ENCODE measurements at regions not wholly inside any gene's neighbourhood (a gene's known extent, or its start where the extent isn't known, plus 50 kb on each side); places are given as distances from the start of the nearest gene placed in this dataset.

- Histone ChIP-seq H3K4me1 (no peaks in the 10 kb centered on the region), H3K27me3 (no peaks in the 10 kb centered on the region), H3K36me3 (ENCODE audit: low read depth, missing control alignments) (no peaks in the 10 kb centered on the region), H3K4me3 (no peak overlapping the region), H3K27ac (no peak overlapping the region), H3K9me3 (no peaks in the 10 kb centered on the region)
- TF ChIP-seq CTCF (IDR thresholded peaks at IDR 0.05): no peak
- no peak for TF ChIP-seq POLR2A (IDR thresholded peaks at IDR 0.05)
- 92 to 94% methylated on average over 2 of the region's 2 CpGs for WGBS, 2 donors
- no peak for DNase-seq
- intact Hi-C loops (cut with DNase I; ENCODE audit: low total_unique reads): no loop called here
These were observed 336.4 kb upstream of the AGA start for GRCh38 chr4:177778623-177779022.

GRCh38 chr4:177785000-177785399 is 342.8 kb upstream of the AGA start:
- Histone ChIP-seq H3K27ac (no peak overlapping the region), H3K4me1 (no peaks in the 10 kb centered on the region), H3K36me3 (ENCODE audit: low read depth, missing control alignments) (no peaks in the 10 kb centered on the region), H3K4me3 (no peak overlapping the region), H3K27me3 (no peaks in the 10 kb centered on the region), H3K9me3 (no peaks in the 10 kb centered on the region)
- WGBS, 2 donors: 69 to 86% methylated on average over 4 of the region's 4 CpGs
- no peak for TF ChIP-seq CTCF (IDR thresholded peaks at IDR 0.05)
- no peak for TF ChIP-seq POLR2A (IDR thresholded peaks at IDR 0.05)
- DNase-seq: no peak
- intact Hi-C loops (cut with DNase I; ENCODE audit: low total_unique reads): no loop called here

GRCh38 chr4:177789610-177790009 is 347.4 kb upstream of the AGA start:
- H3K4me3 ChIP-seq: no peak overlapping the region
- H3K9me3 ChIP-seq: no peaks in the 10 kb centered on the region
- intact Hi-C loops (cut with DNase I; ENCODE audit: low total_unique reads): no loop called here
- no peaks in the 10 kb centered on the region for H3K36me3 ChIP-seq (ENCODE audit: low read depth, missing control alignments)
- TF ChIP-seq POLR2A (IDR thresholded peaks at IDR 0.05) (no peak), CTCF (IDR thresholded peaks at IDR 0.05) (no peak)
- H3K4me1 ChIP-seq: no peaks in the 10 kb centered on the region
- H3K27ac ChIP-seq: no peak overlapping the region
- no peaks in the 10 kb centered on the region for H3K27me3 ChIP-seq
- DNase-seq: no peak
- WGBS, 2 donors: 29 to 61% methylated on average over 4 of the region's 4 CpGs

- DNase-seq: no peak
- H3K4me3 ChIP-seq: no peak overlapping the region
These were observed 349.0 kb upstream of the AGA start for GRCh38 chr4:177791188-177791587.

More at GRCh38 chr4:177791188-177791587, 349.0 kb upstream of the AGA start:
- no peak for TF ChIP-seq CTCF (IDR thresholded peaks at IDR 0.05)
- no peak for TF ChIP-seq POLR2A (IDR thresholded peaks at IDR 0.05)
- Histone ChIP-seq H3K4me1 (no peaks in the 10 kb centered on the region), H3K9me3 (no peaks in the 10 kb centered on the region), H3K27me3 (no peaks in the 10 kb centered on the region), H3K27ac (no peak overlapping the region), H3K36me3 (ENCODE audit: low read depth, missing control alignments) (no peaks in the 10 kb centered on the region)
- WGBS, 2 donors: 80 to 88% methylated on average over 4 of the region's 4 CpGs
- intact Hi-C loops (cut with DNase I; ENCODE audit: low total_unique reads): no loop called here
